ENCODE measurements at regions not wholly inside any gene's neighbourhood (a gene's known extent, or its start where the extent isn't known, plus 50 kb on each side); places are given as distances from the start of the nearest gene placed in this dataset.

DNA sequence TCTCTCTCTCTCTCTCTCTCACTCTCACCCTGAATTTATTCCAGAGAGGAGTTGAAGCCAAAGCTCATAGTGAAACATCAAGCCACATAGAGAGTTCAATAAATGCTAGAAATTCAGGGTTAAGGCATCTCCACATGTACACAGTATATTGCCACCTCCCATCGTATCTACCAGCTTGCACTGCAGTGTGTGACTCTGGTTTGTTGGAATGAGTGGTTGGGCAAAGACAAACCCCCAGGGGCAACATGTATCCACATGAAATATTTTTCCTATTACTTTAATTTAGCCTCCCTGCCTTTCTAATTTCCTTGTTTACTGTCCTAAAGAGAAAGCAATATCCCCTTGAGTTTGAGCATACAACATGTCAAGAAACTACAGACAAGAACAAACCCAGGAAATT is 247.3 kb downstream of the SPATA18 start:
- no peak for TF ChIP-seq POLR2AphosphoS5 (IDR thresholded peaks at IDR 0.05)
- TF ChIP-seq, protein P1, sequence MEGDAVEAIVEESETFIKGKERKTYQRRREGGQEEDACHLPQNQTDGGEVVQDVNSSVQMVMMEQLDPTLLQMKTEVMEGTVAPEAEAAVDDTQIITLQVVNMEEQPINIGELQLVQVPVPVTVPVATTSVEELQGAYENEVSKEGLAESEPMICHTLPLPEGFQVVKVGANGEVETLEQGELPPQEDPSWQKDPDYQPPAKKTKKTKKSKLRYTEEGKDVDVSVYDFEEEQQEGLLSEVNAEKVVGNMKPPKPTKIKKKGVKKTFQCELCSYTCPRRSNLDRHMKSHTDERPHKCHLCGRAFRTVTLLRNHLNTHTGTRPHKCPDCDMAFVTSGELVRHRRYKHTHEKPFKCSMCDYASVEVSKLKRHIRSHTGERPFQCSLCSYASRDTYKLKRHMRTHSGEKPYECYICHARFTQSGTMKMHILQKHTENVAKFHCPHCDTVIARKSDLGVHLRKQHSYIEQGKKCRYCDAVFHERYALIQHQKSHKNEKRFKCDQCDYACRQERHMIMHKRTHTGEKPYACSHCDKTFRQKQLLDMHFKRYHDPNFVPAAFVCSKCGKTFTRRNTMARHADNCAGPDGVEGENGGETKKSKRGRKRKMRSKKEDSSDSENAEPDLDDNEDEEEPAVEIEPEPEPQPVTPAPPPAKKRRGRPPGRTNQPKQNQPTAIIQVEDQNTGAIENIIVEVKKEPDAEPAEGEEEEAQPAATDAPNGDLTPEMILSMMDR (IDR thresholded peaks at IDR 0.05): no peak
- TF ChIP-seq EP300 (IDR thresholded peaks at IDR 0.05): no peak
- TF ChIP-seq POLR2A (IDR thresholded peaks at IDR 0.05): no peak
- no peaks in the 10 kb centered on the region for H3K27me3 ChIP-seq
- no peak overlapping the region for H3K4me3 ChIP-seq
- no peaks in the 10 kb centered on the region for H3K9me3 ChIP-seq
- DNase-seq (ENCODE audit: low spot score in 2 of 2): no peak
- no peaks in the 10 kb centered on the region for H3K36me3 ChIP-seq
- H3K27ac ChIP-seq: peak overlapping the region; percentile 48
- H3K4me1 ChIP-seq: peaks cover 2% of the 10 kb centered on the region
- WGBS: 0% methylated on average over 1 of the region's 1 CpG

DNA sequence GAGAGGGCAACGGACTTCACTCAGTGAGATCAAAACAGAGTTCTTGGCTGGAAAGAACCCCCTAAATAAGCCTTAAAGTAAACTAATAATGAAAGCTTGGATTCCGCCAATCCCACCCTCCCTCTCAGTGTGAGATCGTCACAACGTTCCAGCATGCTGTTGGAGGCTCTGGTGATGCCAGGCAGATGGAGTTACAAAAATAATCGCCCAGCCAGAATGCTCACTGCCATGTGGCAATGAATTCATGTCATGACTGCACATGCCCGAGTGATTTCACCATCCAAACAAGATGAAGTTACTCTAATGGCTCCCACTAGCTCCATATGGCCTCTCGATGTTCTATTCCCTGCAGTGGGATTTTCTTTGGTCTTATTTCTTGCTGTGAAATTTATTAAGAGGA is 248.0 kb downstream of the SPATA18 start:
- H3K9me3 ChIP-seq: no peaks in the 10 kb centered on the region
- H3K27me3 ChIP-seq: no peaks in the 10 kb centered on the region
- no peak for DNase-seq (ENCODE audit: low spot score in 2 of 2)
- TF ChIP-seq, protein P1 (IDR thresholded peaks at IDR 0.05): no peak
- TF ChIP-seq POLR2AphosphoS5 (IDR thresholded peaks at IDR 0.05) (no peak), POLR2A (IDR thresholded peaks at IDR 0.05) (no peak), EP300 (IDR thresholded peaks at IDR 0.05) (no peak)
- no peaks in the 10 kb centered on the region for H3K36me3 ChIP-seq
- peak overlapping the region; percentile 48 for H3K27ac ChIP-seq
- 48% methylated on average over 7 of the region's 7 CpGs for WGBS
- H3K4me1 ChIP-seq: peaks cover 2% of the 10 kb centered on the region
- H3K4me3 ChIP-seq: no peak overlapping the region

DNA sequence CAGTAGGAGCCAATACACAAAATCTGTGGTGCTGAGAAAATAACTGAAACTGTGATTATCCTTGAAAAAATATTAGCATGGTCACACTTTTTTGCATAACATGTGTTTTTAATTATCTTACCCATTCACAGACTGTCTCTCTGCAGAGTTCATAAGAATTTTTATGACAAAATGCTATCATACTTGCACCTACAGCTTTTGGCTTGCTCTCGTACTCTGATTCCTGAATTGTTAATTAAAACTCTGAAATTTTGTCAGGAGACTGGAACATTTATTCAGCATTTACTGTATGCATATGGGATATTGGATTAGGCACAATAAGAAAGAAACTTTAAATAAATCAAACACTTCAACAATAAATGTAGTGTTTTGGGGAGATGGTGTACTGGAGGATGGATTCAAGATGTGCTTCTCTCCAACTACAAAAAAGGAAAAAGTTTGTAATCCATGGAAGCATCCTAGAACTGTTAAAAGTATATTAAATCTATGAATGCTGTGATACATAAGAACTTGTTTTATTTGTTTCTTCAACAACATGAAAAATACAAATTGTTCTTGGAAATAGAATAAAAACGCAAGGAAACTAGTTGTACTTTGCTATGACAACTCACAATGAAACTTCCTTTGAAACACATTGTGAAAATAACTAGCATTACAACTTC is 260.5 kb downstream of the SPATA18 start:
- Histone ChIP-seq H3K27me3 (no peaks in the 10 kb centered on the region), H3K36me3 (no peaks in the 10 kb centered on the region), H3K27ac (no peak overlapping the region), H3K9me3 (no peaks in the 10 kb centered on the region), H3K4me1 (no peaks in the 10 kb centered on the region), H3K4me3 (no peak overlapping the region)
- TF ChIP-seq POLR2A (IDR thresholded peaks at IDR 0.05) (no peak), POLR2AphosphoS5 (IDR thresholded peaks at IDR 0.05) (no peak), EP300 (IDR thresholded peaks at IDR 0.05) (no peak)
- TF ChIP-seq, protein P1 (IDR thresholded peaks at IDR 0.05): no peak
- WGBS: 63% methylated on average over 2 of the region's 2 CpGs
- no peak for DNase-seq (ENCODE audit: low spot score in 2 of 2)

DNA sequence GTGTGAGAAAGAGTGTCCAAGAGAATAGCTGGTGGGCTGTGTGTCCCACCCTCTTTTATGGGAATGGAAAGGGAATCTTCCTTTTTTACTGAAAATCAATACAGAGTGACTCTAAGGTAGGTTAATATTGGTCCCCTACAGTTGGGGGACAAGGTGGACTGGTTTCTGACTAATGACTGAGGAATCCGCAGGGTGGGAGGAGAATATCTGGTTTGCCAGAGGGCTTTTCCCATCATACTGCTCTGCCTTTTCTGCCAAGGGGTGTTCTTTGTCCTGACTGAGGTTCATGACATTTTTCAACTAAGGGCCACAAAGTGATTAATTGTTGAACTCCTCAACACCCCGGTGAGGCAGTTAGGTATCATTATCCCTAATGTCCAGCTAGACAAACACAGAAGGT is 261.6 kb downstream of the SPATA18 start:
- no peak for TF ChIP-seq POLR2AphosphoS5 (IDR thresholded peaks at IDR 0.05)
- no peaks in the 10 kb centered on the region for H3K9me3 ChIP-seq
- WGBS: 44% methylated on average over 2 of the region's 2 CpGs

DNA sequence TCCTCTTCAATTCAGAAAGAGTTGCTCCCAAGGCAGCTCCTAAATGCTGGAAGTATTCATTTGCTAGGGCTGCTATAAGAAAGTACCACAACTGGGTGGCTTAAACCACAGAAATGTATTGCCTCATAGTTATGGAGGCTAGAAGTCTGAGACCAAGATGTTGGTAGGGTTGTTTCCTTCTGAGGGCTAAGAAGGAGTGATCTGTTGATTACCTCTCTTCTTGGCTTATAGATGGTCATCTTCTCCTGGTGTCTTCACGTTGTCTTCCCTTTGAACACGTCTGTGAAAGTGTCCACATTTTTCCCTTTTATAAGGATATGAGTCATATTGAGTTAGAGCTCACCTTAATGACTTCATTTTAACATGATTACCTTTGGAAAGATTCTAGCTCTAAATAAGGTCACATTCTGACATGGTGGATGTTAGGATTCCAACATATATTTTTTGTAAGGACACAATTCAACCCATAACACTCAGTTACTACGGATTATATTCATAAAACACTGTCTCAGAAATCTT is 266.3 kb downstream of the SPATA18 start:
- TF ChIP-seq EP300 (IDR thresholded peaks at IDR 0.05) (no peak), POLR2A (IDR thresholded peaks at IDR 0.05) (no peak), POLR2AphosphoS5 (IDR thresholded peaks at IDR 0.05) (no peak)
- TF ChIP-seq, protein P1 (IDR thresholded peaks at IDR 0.05): no peak
- DNase-seq (ENCODE audit: low spot score in 2 of 2): no peak
- H3K27ac ChIP-seq: no peak overlapping the region
- no peaks in the 10 kb centered on the region for H3K9me3 ChIP-seq
- WGBS: 49% methylated on average over 3 of the region's 3 CpGs
- no peaks in the 10 kb centered on the region for H3K27me3 ChIP-seq
- no peak overlapping the region for H3K4me3 ChIP-seq
- no peaks in the 10 kb centered on the region for H3K36me3 ChIP-seq
- H3K4me1 ChIP-seq: no peaks in the 10 kb centered on the region

More for the DNA sequence above, 261.6 kb downstream of the SPATA18 start:
- Histone ChIP-seq H3K4me3 (no peak overlapping the region), H3K27me3 (no peaks in the 10 kb centered on the region), H3K36me3 (no peaks in the 10 kb centered on the region), H3K4me1 (no peaks in the 10 kb centered on the region), H3K27ac (no peak overlapping the region)
- no peak for DNase-seq (ENCODE audit: low spot score in 2 of 2)

All from suprapubic skin (tissue), 4 donors.